ENCODE measurements at regions not wholly inside any gene's neighbourhood (a gene's known extent, or its start where the extent isn't known, plus 50 kb on each side); places are given as distances from the start of the nearest gene placed in this dataset.

- TF ChIP-seq CTCF (IDR thresholded peaks at IDR 0.05): no peak
- no peak for TF ChIP-seq POLR2A (IDR thresholded peaks at IDR 0.05)
These were observed 242.0 kb downstream of the FOXA2 start for GRCh38 chr20:22342410-22342809.

All from thyroid gland (tissue), 4 donors.